ENCODE measurements at regions not wholly inside any gene's neighbourhood (a gene's known extent, or its start where the extent isn't known, plus 50 kb on each side); places are given as distances from the start of the nearest gene placed in this dataset.

DNA sequence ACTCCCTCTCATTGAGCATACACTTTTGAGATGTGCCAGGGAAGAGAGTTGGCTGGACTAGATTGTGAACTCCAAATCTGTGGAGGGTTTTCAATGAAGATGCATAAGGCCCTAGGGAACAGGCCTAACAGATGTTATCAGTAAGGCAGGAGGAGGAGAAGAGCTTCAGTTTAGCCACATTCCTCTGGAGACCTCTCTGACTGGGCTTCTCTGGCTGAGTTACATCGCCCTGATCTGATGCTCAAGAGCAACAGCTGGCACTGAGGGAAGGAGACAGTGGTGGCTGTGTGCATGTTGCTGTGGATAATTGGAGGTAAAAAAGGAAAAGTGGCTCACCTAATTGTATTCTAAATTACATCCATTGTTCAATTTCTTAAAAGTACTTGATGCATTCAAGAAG is 206.4 kb upstream of the CFAP20DC start:
- H3K79me2 ChIP-seq (replicated peaks; ENCODE audit: insufficient read depth, low read length): no peaks in the 10 kb centered on the region
- no peaks in the 10 kb centered on the region for H4K20me1 ChIP-seq (ENCODE audit: insufficient read depth)
- no peak overlapping the region for H3K4me3 ChIP-seq (ENCODE audit: low read length)
- H3K4me2 ChIP-seq (ENCODE audit: low read length): no peak overlapping the region
- no peak overlapping the region for H3K9ac ChIP-seq (ENCODE audit: low read length)
- no peaks in the 10 kb centered on the region for H3F3A ChIP-seq (ENCODE audit: insufficient read depth, low read length, poor library complexity, severe bottlenecking)
- H3K27ac ChIP-seq (ENCODE audit: low read length): no peak overlapping the region
- H3K9me3 ChIP-seq (ENCODE audit: low read length): no peaks in the 10 kb centered on the region
- no peak for TF ChIP-seq EZH2 (IDR thresholded peaks at IDR 0.05; ENCODE audit: borderline replicate concordance, insufficient read depth, low read length, poor library complexity, severe bottlenecking)
- no peak for TF ChIP-seq MXI1 (conservative IDR thresholded peaks at IDR 0.05; ENCODE audit: poor library complexity, severe bottlenecking)
- TF ChIP-seq EP300 (conservative IDR thresholded peaks at IDR 0.05; ENCODE audit: poor library complexity, severe bottlenecking): no peak
- TF ChIP-seq RAD21 (conservative IDR thresholded peaks at IDR 0.05): no peak
- no peak overlapping the region for H2AFZ ChIP-seq (ENCODE audit: low read depth, low read length)
- no peaks in the 10 kb centered on the region for H3K9me2 ChIP-seq (ENCODE audit: insufficient read depth, low read length)
- H3K27me3 ChIP-seq (ENCODE audit: insufficient read depth, low read depth, low read length): no peaks in the 10 kb centered on the region
- H3K36me3 ChIP-seq (ENCODE audit: insufficient read depth, low read length): no peaks in the 10 kb centered on the region

DNA sequence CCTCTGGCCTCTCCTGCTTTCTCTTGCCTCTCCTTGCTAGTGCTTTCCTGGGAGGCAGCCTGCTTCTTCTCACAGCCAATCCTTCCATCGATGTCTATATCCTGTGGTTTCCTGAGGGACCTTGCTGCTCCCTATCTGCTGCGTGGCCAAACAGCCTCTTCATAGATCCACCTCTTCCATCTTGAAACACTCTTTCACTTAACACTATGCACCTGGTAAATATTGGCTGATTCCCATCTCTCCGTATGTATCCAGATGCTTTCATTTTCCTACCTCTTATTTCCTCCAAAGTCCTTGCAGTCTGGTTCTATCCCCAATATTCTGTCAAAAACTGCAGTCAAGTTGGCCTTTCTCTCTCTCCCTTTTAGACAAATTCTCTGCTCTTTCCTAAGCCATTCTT is 205.2 kb upstream of the CFAP20DC start:
- no peaks in the 10 kb centered on the region for H3K36me3 ChIP-seq (ENCODE audit: insufficient read depth, low read length)
- H3K4me2 ChIP-seq (ENCODE audit: low read length): no peak overlapping the region
- no peak overlapping the region for H2AFZ ChIP-seq (ENCODE audit: low read depth, low read length)
- H3K27ac ChIP-seq (ENCODE audit: low read length): no peak overlapping the region
- no peaks in the 10 kb centered on the region for H3K27me3 ChIP-seq (ENCODE audit: insufficient read depth, low read depth, low read length)
- no peak for TF ChIP-seq EP300 (conservative IDR thresholded peaks at IDR 0.05; ENCODE audit: poor library complexity, severe bottlenecking)
- no peak for TF ChIP-seq MXI1 (conservative IDR thresholded peaks at IDR 0.05; ENCODE audit: poor library complexity, severe bottlenecking)
- TF ChIP-seq, protein P1, sequence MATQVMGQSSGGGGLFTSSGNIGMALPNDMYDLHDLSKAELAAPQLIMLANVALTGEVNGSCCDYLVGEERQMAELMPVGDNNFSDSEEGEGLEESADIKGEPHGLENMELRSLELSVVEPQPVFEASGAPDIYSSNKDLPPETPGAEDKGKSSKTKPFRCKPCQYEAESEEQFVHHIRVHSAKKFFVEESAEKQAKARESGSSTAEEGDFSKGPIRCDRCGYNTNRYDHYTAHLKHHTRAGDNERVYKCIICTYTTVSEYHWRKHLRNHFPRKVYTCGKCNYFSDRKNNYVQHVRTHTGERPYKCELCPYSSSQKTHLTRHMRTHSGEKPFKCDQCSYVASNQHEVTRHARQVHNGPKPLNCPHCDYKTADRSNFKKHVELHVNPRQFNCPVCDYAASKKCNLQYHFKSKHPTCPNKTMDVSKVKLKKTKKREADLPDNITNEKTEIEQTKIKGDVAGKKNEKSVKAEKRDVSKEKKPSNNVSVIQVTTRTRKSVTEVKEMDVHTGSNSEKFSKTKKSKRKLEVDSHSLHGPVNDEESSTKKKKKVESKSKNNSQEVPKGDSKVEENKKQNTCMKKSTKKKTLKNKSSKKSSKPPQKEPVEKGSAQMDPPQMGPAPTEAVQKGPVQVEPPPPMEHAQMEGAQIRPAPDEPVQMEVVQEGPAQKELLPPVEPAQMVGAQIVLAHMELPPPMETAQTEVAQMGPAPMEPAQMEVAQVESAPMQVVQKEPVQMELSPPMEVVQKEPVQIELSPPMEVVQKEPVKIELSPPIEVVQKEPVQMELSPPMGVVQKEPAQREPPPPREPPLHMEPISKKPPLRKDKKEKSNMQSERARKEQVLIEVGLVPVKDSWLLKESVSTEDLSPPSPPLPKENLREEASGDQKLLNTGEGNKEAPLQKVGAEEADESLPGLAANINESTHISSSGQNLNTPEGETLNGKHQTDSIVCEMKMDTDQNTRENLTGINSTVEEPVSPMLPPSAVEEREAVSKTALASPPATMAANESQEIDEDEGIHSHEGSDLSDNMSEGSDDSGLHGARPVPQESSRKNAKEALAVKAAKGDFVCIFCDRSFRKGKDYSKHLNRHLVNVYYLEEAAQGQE (IDR thresholded peaks at IDR 0.05; ENCODE audit: borderline replicate concordance): no peak
- TF ChIP-seq TAF1 (IDR thresholded peaks at IDR 0.05; ENCODE audit: low read depth): no peak
- TF ChIP-seq EZH2 (IDR thresholded peaks at IDR 0.05; ENCODE audit: borderline replicate concordance, insufficient read depth, low read length, poor library complexity, severe bottlenecking): no peak
- TF ChIP-seq SMC3 (conservative IDR thresholded peaks at IDR 0.05; ENCODE audit: poor library complexity): no peak
- TF ChIP-seq, protein P2, sequence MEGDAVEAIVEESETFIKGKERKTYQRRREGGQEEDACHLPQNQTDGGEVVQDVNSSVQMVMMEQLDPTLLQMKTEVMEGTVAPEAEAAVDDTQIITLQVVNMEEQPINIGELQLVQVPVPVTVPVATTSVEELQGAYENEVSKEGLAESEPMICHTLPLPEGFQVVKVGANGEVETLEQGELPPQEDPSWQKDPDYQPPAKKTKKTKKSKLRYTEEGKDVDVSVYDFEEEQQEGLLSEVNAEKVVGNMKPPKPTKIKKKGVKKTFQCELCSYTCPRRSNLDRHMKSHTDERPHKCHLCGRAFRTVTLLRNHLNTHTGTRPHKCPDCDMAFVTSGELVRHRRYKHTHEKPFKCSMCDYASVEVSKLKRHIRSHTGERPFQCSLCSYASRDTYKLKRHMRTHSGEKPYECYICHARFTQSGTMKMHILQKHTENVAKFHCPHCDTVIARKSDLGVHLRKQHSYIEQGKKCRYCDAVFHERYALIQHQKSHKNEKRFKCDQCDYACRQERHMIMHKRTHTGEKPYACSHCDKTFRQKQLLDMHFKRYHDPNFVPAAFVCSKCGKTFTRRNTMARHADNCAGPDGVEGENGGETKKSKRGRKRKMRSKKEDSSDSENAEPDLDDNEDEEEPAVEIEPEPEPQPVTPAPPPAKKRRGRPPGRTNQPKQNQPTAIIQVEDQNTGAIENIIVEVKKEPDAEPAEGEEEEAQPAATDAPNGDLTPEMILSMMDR (IDR thresholded peaks at IDR 0.05; ENCODE audit: poor library complexity, severe bottlenecking): no peak
- H3K9me2 ChIP-seq (ENCODE audit: insufficient read depth, low read length): no peaks in the 10 kb centered on the region
- H3F3A ChIP-seq (ENCODE audit: insufficient read depth, low read length, poor library complexity, severe bottlenecking): no peaks in the 10 kb centered on the region
- no peak overlapping the region for H3K9ac ChIP-seq (ENCODE audit: low read length)
- H3K9me3 ChIP-seq (ENCODE audit: low read length): no peaks in the 10 kb centered on the region
- no peak overlapping the region for H3K4me3 ChIP-seq (ENCODE audit: low read length)
- no peaks in the 10 kb centered on the region for H3K79me2 ChIP-seq (replicated peaks; ENCODE audit: insufficient read depth, low read length)
- no peaks in the 10 kb centered on the region for H4K20me1 ChIP-seq (ENCODE audit: insufficient read depth)

DNA sequence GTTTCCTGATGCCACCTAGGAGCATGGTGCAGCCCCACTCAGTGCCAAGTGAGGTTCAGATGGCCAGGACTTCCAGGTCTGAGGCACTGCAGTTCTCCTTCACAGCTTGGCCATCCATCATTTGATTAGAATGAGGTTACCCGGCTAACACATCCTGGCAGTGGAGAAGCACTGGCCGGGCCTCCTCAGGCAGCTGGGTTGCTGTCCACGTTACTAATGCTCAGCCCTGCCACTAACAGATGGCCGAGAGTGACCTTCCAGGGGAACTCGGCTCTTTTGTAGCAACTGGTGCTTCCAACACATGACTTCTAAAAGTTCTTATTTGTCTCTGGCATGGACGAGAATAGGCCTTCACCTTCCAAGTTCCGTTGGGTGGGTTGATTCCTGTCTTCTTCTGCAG is 204.6 kb upstream of the CFAP20DC start:
- Histone ChIP-seq H3K79me2 (replicated peaks; ENCODE audit: insufficient read depth, low read length) (no peaks in the 10 kb centered on the region), H3K27ac (ENCODE audit: low read length) (no peak overlapping the region), H3K27me3 (ENCODE audit: insufficient read depth, low read depth, low read length) (no peaks in the 10 kb centered on the region), H3F3A (ENCODE audit: insufficient read depth, low read length, poor library complexity, severe bottlenecking) (no peaks in the 10 kb centered on the region), H3K36me3 (ENCODE audit: insufficient read depth, low read length) (no peaks in the 10 kb centered on the region), H3K4me2 (ENCODE audit: low read length) (no peak overlapping the region), H3K9me2 (ENCODE audit: insufficient read depth, low read length) (no peaks in the 10 kb centered on the region), H2AFZ (ENCODE audit: low read depth, low read length) (no peak overlapping the region), H3K4me3 (ENCODE audit: low read length) (no peak overlapping the region), H4K20me1 (ENCODE audit: insufficient read depth) (no peaks in the 10 kb centered on the region), H3K9ac (ENCODE audit: low read length) (no peak overlapping the region), H3K9me3 (ENCODE audit: low read length) (no peaks in the 10 kb centered on the region)
- TF ChIP-seq, protein P1 (IDR thresholded peaks at IDR 0.05; ENCODE audit: borderline replicate concordance): no peak
- TF ChIP-seq POLR2AphosphoS5 (IDR thresholded peaks at IDR 0.05) (no peak), EZH2 (IDR thresholded peaks at IDR 0.05; ENCODE audit: borderline replicate concordance, insufficient read depth, low read length, poor library complexity, severe bottlenecking) (no peak), RAD21 (conservative IDR thresholded peaks at IDR 0.05) (no peak), TAF1 (IDR thresholded peaks at IDR 0.05; ENCODE audit: low read depth) (no peak), SMC3 (conservative IDR thresholded peaks at IDR 0.05; ENCODE audit: poor library complexity) (no peak), MXI1 (conservative IDR thresholded peaks at IDR 0.05; ENCODE audit: poor library complexity, severe bottlenecking) (no peak), EP300 (conservative IDR thresholded peaks at IDR 0.05; ENCODE audit: poor library complexity, severe bottlenecking) (no peak)
- TF ChIP-seq, protein P2 (IDR thresholded peaks at IDR 0.05; ENCODE audit: poor library complexity, severe bottlenecking): no peak

All from neural cell (in vitro differentiated cells).